HK-2 (cell line): ENCODE measurements at regions not wholly inside any gene's neighbourhood (a gene's known extent, or its start where the extent isn't known, plus 50 kb on each side); places are given as distances from the start of the nearest gene placed in this dataset.

Experiments used
- DNase-seq: peaks from one replicate; pipeline ENCODE4 v3.0.0-alpha.2; 2018; ENCODE audit not compliant: unreplicated experiment

DNA sequence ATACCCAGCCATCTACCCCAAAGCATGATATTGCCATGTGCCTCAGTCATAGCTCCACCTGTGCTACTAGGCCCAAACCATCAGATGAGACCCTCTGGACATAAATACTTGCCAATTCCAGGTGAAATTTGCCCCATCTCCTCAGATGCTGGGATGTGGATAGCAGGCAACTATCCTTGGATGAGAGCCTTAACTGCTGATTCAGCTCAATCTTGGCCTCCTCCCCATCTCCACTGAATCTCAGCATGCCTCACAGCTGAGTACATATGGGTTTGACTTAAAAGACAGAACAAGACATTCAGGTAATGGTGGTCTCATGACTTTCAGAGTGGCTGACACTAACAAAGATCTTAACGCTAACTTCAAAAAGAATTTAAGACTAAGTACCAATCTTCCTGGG, 50.8 kb upstream of the KLHL13 start:
- no peak for DNase-seq

- no peak for DNase-seq
Observed at GRCh38 chrX:118171356-118171755, 54.7 kb upstream of the KLHL13 start.

DNA sequence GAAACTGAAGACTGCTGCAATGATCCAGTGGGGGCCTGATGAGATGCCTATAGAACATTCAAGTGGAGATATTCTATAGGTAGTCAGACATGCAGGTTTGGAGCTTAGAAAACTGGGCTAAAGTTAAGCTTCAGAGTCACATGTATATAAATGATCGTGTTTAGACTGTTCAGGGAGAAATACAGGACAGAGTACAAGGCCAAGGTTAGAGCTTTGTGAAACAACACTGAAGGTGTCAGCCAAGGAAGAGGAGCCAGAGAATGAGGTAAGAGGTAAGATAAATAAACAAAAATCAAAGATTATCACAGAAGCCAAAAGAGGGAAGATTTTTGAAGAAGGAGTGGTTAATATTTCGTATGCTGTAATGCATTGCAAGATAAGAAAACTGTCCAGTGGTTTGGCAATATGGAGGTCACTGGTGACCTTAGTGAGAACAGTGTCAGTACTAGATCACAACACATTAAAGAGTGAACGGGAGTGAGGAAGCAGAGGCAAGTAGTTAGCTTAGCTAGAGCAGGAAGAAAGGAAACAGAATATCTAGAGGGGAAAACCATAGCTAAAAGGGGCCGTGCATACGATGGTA, 58.0 kb upstream of the KLHL13 start:
- no peak for DNase-seq

DNA sequence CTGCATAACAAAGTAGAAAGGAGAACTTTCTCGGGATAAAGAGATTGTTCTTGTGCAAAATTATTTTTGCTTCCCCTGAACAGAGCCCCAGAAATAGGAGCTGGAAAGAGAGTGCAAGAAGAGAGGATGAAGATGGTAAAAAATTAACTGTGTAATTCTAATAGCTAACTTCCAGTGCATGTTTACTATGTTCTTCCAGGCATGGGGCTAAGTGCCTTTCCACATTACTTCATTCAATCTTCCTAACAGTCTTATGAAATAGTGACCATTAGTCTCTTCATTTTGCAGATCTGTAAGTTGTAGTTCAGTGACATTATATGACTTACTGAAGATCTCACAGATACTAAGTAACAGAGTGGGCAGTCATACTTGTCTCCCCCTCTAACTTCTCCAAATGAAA, 61.1 kb upstream of the KLHL13 start:
- DNase-seq: no peak

- DNase-seq: no peak
Observed at GRCh38 chrX:118178450-118178849, 61.8 kb upstream of the KLHL13 start.

DNA sequence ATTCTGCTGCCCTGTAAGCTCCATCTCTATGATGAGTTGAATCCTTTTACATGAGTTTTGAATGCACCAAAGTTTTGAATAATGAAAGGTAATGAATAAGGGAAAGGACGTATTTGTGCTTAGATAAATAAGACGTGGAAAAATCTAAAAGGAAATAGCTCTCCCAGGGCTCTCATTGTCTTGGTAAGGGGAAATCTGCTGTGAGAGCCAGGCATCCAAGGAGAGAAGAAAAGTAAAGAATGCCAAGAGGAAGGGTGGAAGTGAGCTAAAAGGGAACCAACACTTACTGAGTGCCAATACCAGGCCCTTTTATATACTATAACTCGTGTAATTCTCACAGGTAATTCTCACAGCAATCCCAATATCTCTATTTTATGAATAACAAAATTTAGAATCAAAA, 62.6 kb upstream of the KLHL13 start:
- DNase-seq: no peak

DNA sequence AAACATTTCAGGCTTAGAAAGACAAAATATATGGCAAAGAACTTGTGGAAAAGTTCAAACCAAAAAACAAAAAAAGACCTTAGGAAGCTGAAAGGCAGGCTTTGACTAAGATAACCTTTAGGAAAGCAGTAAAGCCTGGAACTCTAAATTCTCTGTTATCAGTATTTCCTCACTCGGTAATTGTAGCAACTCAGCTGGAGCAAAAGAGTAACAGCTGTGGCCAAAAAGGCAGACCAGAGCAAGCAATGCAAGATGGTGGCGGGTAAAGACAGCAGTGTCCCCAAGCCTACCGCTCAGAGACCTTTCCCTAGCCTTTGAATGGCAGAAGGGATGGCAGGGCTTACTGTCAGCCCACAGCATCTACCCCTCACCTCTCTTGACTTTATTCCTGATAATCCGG, 63.1 kb upstream of the KLHL13 start:
- DNase-seq: no peak

GRCh38 chrX:118181030-118181429, 64.4 kb upstream of the KLHL13 start:
- DNase-seq: peak; percentile 28

- DNase-seq: no peak
Observed at GRCh38 chrX:118182025-118182424, 65.4 kb upstream of the KLHL13 start.

GRCh38 chrX:118182681-118183080, 66.1 kb upstream of the KLHL13 start:
- no peak for DNase-seq

DNA sequence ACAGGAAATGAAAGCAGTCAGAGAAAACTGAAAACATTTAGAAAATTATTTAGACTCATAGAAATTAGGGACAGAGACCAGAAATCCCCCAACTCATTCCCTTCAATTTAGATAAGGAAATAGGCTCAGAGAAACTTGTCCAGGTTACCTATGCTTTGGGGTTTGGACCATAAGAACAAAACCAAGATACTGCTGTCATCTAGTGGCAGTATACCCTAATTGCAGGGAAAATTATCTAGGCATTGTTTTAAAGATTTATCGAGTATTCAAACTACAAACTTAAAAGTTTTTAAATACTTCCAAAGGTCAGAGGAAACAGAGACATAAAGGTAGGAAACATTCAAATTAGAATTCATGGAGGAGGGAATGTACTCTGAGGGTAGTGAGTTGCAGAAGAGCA, 67.0 kb upstream of the KLHL13 start:
- DNase-seq: no peak

GRCh38 chrX:118187100-118187499, 70.5 kb upstream of the KLHL13 start:
- no peak for DNase-seq

GRCh38 chrX:118189000-118189399, 72.4 kb upstream of the KLHL13 start:
- no peak for DNase-seq

DNA sequence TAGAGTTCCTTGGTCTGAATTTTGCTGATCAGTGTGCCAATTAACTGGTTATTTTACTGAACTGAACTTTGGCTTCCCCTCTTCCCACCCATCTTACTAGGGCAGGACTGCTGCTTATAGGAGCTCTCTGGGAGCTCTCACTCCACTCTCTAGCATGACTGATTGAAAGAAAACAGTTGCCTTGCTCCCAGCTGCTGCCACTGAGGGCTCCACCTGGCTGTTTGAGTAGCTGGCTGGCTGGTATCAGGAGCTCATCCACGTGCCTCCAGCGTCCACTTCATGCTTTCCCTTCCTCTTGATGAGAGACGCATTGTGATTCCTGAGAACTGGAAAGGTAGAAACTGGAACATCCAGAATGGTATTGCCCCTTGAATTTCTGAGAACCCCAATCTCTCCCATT, 73.0 kb upstream of the KLHL13 start:
- DNase-seq: no peak

DNA sequence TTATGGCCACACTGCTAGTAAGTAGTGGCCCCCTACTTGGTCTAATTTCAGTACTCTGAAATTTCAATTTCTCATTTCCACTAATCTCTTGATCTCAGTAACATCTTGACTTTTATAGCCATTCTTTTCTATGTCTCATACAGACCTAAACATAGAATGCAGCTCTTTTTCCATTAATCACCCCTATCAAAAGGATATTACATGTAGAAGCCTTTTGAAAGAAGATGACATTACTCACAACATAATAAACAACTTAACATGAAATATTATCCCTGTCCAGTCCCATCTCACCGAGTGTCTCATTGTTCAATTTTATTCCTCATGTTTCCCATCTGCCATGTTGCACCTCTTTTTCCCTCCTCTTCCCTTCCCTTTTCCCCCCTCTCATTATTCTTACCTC, 81.1 kb upstream of the KLHL13 start:
- DNase-seq: no peak

DNA sequence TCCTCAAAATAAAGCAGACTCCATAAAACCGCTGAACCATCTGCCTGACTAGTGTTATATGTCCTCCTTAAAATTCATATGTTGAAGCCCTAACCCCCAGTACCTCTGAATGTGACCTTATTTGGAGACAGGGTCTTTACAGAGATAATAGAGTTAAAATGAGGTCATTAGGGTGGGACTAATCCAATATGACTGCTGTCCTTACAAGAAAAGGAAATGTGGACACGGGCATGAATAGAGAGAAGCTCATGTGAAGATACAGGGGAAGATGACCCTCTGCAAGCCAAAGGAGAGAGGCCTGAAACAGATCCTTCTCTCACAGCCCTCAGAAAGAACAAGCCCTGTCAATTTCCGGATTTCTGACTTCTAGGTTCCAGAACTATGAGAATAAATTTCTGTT, 82.0 kb upstream of the KLHL13 start:
- DNase-seq: no peak

GRCh38 chrX:118199997-118200396, 83.4 kb upstream of the KLHL13 start:
- DNase-seq: no peak

DNA sequence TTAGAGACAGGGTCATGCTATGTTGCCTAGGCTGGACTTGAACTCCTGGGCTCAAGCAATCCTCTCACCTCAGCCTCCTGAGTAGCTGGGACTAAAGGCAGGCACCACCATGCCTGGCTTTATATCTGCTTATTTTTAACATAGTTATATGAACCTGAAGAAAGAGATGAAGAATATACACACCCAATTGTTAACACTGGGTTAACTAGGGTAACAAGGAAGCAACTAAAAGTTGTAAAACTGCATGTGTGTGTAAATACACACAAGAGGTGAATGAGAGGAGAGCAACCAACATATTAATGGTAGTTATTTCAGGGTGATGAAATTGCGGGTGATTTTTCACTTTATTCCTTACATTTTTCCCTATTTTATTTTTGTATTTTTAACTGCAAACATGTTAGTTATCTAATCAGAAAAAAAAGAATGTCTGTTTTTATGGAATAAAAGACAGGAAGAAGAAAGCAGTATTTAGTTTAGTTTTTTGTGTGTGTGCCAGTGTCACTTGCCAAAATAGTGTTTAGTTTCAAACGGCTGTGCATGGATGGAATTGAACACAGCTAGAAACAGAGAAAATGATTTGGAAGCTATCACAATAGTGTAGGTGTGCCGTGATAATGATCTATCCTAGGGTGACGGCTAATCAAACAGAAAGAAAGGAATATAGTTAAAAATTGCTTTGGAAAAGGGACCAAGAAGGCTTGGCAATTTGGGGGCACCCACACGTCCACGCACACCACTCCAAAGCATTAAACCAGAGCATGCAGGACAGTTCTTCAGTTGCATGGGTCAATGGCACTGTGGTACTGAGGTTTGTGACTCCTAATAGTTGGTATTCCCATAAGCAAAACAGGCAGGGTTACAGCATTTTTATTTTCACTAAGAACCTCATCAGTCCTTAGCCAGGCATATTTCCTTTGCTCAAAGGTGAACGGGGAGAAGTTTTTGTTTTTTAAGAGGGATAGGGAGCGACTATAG, 89.1 kb upstream of the KLHL13 start:
- no peak for DNase-seq

GRCh38 chrX:118207831-118208453, 91.3 kb upstream of the KLHL13 start:
- no peak for DNase-seq

DNA sequence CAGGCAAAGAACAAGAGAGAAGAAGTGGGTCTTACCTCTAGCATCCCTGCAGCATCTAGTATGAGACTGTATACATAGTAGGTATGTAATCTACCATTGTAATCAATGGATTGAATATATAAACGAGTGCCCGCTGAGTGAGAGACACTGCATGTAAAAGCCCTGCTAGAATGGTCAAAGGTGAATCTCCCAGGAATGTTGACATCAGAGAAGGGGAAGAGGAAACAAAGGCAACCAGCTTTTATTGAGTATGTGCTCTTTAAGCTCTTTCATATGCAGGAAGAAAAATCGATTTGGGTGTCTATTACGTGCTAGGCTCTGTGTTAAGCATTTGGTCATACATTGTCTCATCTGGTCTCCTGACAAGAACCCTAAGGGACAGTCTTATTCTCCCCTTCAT, 91.9 kb upstream of the KLHL13 start:
- no peak for DNase-seq

- no peak for DNase-seq
Observed at GRCh38 chrX:118211891-118212816, 95.5 kb upstream of the KLHL13 start.

DNA sequence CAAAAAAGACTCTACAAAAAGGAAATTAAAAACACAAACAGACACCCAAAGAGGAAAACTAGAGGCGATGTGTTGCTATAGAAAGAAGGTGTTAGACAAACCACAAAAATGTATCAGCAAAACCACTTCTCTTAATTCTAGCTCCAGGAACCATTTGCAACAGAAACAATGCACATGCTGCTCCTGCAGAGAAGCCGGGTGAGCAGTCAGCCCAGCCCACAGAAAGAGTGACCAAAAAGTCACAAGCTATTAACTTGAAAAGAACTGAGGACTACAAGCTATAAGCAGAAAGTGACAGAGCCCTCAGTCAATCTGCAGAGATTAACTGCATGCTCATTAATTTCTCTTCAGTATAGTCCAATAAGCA, 96.2 kb upstream of the KLHL13 start:
- DNase-seq: no peak
